Heart left ventricle (tissue), 16 donors: ENCODE measurements at regions not wholly inside any gene's neighbourhood (a gene's known extent, or its start where the extent isn't known, plus 50 kb on each side); places are given as distances from the start of the nearest gene placed in this dataset.

Experiments used
- ATAC-seq, 4 donors: fragments of 200-7000 bp; cut with Tn5 transposase; one replicate each; pipeline ENCODE4 v1.9.1; 2020 to 2022; ENCODE audit warnings: moderate library complexity in 4 of 4, mild to moderate bottlenecking in 3 of 4, moderate number of reproducible peaks in 1 of 4
- DNase-seq, 5 donors: peaks; one replicate each; pipeline ENCODE4 v3.0.0-alpha.2; 2020
- H3K27ac ChIP-seq, 12 donors: fragments of 200-600 bp; sonication (generic) in 4 of 12; one replicate each; pipeline versions ENCODE4 v1.5.0 to v1.8.0; 2016 to 2022; ENCODE audit warnings: mild to moderate bottlenecking in 2 of 12
- H3K27me3 ChIP-seq, 9 donors: fragments of 200-600 bp; sonication (generic) in 2 of 9; one replicate each; pipeline versions ENCODE4 v1.5.1 to v1.8.0; 2016 to 2022; ENCODE audit warnings: mild to moderate bottlenecking in 3 of 9
- H3K36me3 ChIP-seq, 9 donors: fragments of 200-600 bp; sonication (generic) in 2 of 9; one replicate each; pipeline versions ENCODE4 v1.5.0 to v1.8.0; 2018 to 2022; ENCODE audit warnings: mild to moderate bottlenecking in 2 of 9
- H3K4me1 ChIP-seq, 12 donors: fragments of 200-600 bp; sonication (generic) in 4 of 12; one replicate each; pipeline versions ENCODE4 v1.5.0 to v1.8.0; 2016 to 2022; ENCODE audit warnings: mild to moderate bottlenecking in 3 of 12
- H3K4me3 ChIP-seq, 12 donors: fragments of 200-600 bp; sonication (generic) in 4 of 12; one replicate each; pipeline versions ENCODE4 v1.5.0 to v1.8.0; 2017 to 2022; ENCODE audit warnings: mild to moderate bottlenecking in 9 of 12, moderate library complexity in 4 of 12
- H3K9me3 ChIP-seq, 12 donors: fragments of 200-600 bp; sonication (generic) in 4 of 12; one replicate each; pipeline versions ENCODE4 v1.5.0 to v1.8.0; 2016 to 2022; ENCODE audit warnings: mild to moderate bottlenecking in 1 of 12
- POLR2A ChIP-seq, 2 donors: fragments of 450-650 bp; IDR thresholded peaks; one replicate each; pipeline ENCODE4 v1.6.1; 2017; ENCODE audit warnings: antibody characterized with exemption in 2 of 2, mild to moderate bottlenecking in 2 of 2, moderate library complexity in 2 of 2
- WGBS, 4 donors: extraction: QIAGEN DNeasy Blood & Tissue Kit in 2 of 4; methylation state at CpG; one replicate each; pipeline versions ENCODE4 v1.1.5 to v1.1.7; 2013 to 2018; 5-methylcytosine and 5-hydroxymethylcytosine counted together
- intact Hi-C, 10 donors: fragments of 100-400 bp; cut with DNase I; formaldehyde crosslinking; loops; one replicate each; pipeline versions ENCODE4 v1.11.1 to v1.14.2; 2022
- TF ChIP-seq, protein P1 (sequence below), 12 donors: fragments of 200-600 bp; sonication (generic) in 4 of 12; IDR thresholded peaks; one replicate each; pipeline versions ENCODE4 v1.5.0 to v1.8.0; 2018 to 2022; ENCODE audit warnings: antibody characterized with exemption in 12 of 12, mild to moderate bottlenecking in 5 of 12
- donor health status: ischemic (EF 13 %, LVEDD 7.1; RV severe dilation, severe dysfunction).
- donor health status: healthy with polysubstance abuse.
- donor health status: DM: no; HTN: yes; CAD: no.
- donor health status: DM: no; HTN: no; CAD: no.
- donor health status: ischemic (EF 25% LVEDD 6.9; RV normal size, moderate dysfunction).
- donor health status: ischemic (EF 25% LVEDD 5.7; RV mildly dilated, moderate dysfunction).
- donor health status: healthy.
- donor health status: DM: yes; HTN: yes; CAD: no.
- donor health status: ischemic (EF 35%, LVEDD 5.7; RV mildly dilated, moderate dysfunction).
- donor health status: nonischemic (EF 11% LVEDD 7.7; RV severe dilation, severe dysfunction).
- donor health status: DM: yes; HTN: yes; CAD: no.
- donor health status: PGD.
- donor health status: ischemic (EF 29% LVEDD 5.4; RV normal size, mild dysfunction).
- donor health status: nonischemic (EF 23%, LVEDD 6.1; RV moderate dilation, normal function).

DNA sequence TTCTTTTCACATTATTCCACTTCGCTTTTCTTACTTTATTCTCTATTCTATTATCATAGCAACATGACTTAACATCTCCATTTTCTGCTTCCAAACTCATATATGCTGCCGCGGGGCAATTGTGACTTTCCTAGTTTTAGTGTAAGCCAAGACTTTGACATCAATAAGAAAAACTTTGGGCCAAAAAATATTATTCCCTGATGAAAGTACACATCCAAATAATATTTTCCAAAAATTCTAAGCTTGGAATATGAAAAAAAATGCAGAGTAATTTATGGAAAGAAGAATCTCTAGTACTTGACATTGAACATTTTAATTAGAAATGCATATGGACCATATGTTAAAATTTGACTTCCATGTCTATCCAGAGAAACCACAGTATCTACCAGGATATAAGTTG, 995.1 kb upstream of the INTU start:
- Histone ChIP-seq H3K27ac (no peak overlapping the region), H3K4me3 (no peak overlapping the region), H3K36me3 (no peaks in the 10 kb centered on the region), H3K27me3 (no peaks in the 10 kb centered on the region), H3K9me3 (no peaks in the 10 kb centered on the region), H3K4me1 (no peaks in the 10 kb centered on the region)
- whole genome bisulfite sequencing, 4 donors, result 87 to 96% (median 89%) methylated on average over 3 of the region's 3 CpGs
- ATAC-seq (no peak), DNase-seq (no peak)
- intact Hi-C loops, result no loop called here
- TF ChIP-seq, protein P1, sequence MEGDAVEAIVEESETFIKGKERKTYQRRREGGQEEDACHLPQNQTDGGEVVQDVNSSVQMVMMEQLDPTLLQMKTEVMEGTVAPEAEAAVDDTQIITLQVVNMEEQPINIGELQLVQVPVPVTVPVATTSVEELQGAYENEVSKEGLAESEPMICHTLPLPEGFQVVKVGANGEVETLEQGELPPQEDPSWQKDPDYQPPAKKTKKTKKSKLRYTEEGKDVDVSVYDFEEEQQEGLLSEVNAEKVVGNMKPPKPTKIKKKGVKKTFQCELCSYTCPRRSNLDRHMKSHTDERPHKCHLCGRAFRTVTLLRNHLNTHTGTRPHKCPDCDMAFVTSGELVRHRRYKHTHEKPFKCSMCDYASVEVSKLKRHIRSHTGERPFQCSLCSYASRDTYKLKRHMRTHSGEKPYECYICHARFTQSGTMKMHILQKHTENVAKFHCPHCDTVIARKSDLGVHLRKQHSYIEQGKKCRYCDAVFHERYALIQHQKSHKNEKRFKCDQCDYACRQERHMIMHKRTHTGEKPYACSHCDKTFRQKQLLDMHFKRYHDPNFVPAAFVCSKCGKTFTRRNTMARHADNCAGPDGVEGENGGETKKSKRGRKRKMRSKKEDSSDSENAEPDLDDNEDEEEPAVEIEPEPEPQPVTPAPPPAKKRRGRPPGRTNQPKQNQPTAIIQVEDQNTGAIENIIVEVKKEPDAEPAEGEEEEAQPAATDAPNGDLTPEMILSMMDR (IDR thresholded peaks at IDR 0.05), result no peak
- TF ChIP-seq POLR2A (IDR thresholded peaks at IDR 0.05), result no peak

DNA sequence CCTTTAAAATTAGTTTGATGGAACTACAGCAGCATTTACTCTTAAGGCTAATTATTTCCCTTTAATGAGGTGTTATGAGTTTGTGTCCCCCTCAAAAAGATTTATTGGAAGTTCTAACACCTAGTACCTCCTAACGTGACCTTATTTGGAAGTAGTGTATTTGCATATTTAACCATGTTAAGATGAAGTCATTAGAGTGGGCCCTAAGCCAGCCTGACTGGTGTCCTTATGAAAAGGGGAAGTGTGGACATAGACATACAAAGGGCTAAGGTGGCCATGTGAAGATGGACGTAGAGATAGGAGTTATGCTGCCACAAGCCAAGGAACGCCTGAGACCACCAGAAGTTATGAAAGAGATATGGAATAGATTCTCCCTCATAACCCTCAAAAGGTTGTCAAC, 985.4 kb upstream of the INTU start:
- DNase-seq (no peak), ATAC-seq (no peak)
- Histone ChIP-seq H3K9me3 (no peaks in the 10 kb centered on the region), H3K4me3 (no peak overlapping the region), H3K4me1 (no peaks in the 10 kb centered on the region), H3K27ac (no peak overlapping the region), H3K36me3 (no peaks in the 10 kb centered on the region), H3K27me3 (no peaks in the 10 kb centered on the region)
- intact Hi-C loops, result no loop called here
- WGBS, 4 donors, result 78 to 85% (median 81%) methylated on average over 3 of the region's 3 CpGs
- no peak for TF ChIP-seq POLR2A (IDR thresholded peaks at IDR 0.05)
- TF ChIP-seq, protein P1 (IDR thresholded peaks at IDR 0.05), result no peak

DNA sequence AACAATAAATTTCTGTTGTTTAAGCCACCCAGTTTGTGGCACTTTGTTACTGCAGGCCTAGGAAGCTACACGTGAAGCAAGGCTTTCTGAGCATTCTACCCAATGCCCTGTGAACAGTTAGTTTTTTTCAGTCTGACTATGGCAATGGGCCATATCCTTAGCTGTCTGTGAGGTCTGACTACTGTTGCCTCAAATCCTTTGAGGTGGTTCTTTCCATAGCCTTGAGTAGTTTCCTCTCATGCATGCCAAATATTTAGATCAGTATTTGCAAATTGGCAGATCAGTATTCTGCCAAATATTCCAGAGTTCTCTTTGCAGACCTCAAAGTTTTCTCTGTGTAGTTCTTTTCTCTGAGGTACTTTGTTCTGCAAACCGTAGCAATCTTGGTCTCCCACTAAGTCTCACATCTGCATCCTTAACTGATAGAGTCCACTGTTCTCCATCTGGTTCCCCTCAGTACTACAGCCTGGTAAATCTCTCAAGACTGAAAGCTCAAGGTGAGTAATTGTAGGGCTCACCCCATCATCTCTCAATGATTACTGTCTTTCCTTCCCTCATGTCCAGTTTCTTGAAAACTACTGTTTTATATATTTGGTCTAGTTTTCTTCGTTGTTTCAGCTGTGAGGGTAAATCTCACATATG, 984.9 kb upstream of the INTU start:
- intact Hi-C loops, result no loop called here
- H3K27me3 ChIP-seq, result no peaks in the 10 kb centered on the region
- 71 to 79% (median 78%) methylated on average over 3 of the region's 3 CpGs for WGBS, 4 donors
- no peaks in the 10 kb centered on the region for H3K9me3 ChIP-seq
- no peak overlapping the region for H3K27ac ChIP-seq
- no peaks in the 10 kb centered on the region for H3K4me1 ChIP-seq
- ATAC-seq, result no peak
- H3K4me3 ChIP-seq, result no peak overlapping the region
- TF ChIP-seq, protein P1 (IDR thresholded peaks at IDR 0.05), result no peak
- TF ChIP-seq POLR2A (IDR thresholded peaks at IDR 0.05), result no peak
- H3K36me3 ChIP-seq, result no peaks in the 10 kb centered on the region
- DNase-seq, result no peak

DNA sequence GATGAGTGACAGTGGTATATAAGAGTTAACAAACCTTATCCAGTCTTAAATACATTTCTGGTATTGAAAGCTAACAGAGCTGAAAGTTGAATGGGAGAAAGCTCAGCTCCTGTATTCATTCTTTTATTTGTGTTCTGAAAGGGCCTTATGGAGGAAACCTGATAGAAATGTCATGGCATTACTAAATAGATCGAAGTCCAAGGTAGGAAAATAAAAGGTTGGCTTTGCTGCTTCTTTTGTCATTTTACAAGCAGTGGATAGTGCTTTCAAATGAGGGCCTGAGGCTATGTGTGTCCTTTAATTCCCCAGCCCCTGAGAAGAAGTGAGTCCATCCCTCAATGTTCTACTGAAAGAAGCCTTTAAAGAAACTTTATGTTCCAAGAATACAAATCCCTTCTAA, 974.3 kb upstream of the INTU start:
- H3K36me3 ChIP-seq, result no peaks in the 10 kb centered on the region
- no peaks in the 10 kb centered on the region for H3K27me3 ChIP-seq
- H3K4me1 ChIP-seq, result peaks cover 0 to 2% (median 0%) of the 10 kb centered on the region in 12 donors
- H3K27ac ChIP-seq, result no peak overlapping the region
- H3K4me3 ChIP-seq, result no peak overlapping the region
- ATAC-seq, result no peak
- no peak for TF ChIP-seq POLR2A (IDR thresholded peaks at IDR 0.05)
- TF ChIP-seq, protein P1 (IDR thresholded peaks at IDR 0.05), result no peak
- intact Hi-C loops, result loop anchor here in 1 of 10 donors (5.0 kb wide), 1 partner anchor 699 kb away; no protein-coding TSS in a partner anchor
- WGBS, 4 donors, result 75 to 86% (median 81%) methylated on average over 1 of the region's 1 CpG
- no peak for DNase-seq
- H3K9me3 ChIP-seq, result no peaks in the 10 kb centered on the region
